GM18498 (cell line): ENCODE measurements at regions not wholly inside any gene's neighbourhood (a gene's known extent, or its start where the extent isn't known, plus 50 kb on each side); places are given as distances from the start of the nearest gene placed in this dataset.
"Not testable (repeated sequence)": the region's sequence is repeated elsewhere in the genome, so short reads cannot be mapped to it uniquely, and the experiment has no call there.

Experiments used
- ATAC-seq: cut with Tn5 transposase; IDR thresholded peaks from one replicate; pipeline ENCODE4 v1.9.1; 2021; ENCODE audit warnings: mild to moderate bottlenecking, moderate library complexity; ENCODE audit not compliant: unreplicated experiment

DNA sequence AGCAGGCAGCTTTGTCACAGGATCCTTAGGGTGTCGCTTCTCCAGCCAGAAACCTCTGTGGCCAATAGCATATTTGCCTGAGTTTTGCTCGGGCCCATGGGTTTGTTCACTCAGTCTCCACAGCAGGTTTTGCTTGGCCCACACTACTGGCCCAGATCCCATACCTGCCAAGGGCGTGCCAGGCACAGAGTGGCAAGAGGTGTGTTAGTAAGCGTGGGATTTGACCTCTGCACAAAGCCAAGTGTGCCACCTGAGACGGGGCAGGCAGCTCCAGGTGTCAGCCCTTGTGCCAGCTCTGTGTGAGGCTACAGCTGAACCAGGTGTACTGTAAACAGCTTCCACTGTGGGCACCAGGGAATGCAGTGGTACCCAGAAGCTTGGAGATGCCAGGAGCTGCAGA lies 2003.0 kb downstream of the C4orf33 start:
- ATAC-seq, result no peak

DNA sequence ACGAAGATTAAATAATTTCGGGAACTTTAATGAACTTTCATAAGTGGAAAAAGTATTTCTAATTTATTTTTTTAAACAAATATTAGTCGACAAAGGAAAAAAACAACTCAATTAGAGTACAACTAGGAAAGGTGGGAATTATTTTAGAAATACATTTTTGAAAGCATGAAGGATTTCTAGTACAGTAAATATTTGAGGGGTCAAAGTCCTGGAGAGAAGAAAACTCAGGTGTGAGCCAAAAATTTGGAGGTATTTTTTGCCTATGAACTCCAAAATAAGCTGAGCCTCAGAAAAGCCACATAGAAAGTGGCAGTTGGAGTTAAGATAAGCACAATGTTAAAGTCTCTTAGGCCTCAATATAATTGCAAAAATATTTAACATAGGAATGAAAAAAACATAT lies 2017.3 kb downstream of the C4orf33 start:
- ATAC-seq, result no peak

DNA sequence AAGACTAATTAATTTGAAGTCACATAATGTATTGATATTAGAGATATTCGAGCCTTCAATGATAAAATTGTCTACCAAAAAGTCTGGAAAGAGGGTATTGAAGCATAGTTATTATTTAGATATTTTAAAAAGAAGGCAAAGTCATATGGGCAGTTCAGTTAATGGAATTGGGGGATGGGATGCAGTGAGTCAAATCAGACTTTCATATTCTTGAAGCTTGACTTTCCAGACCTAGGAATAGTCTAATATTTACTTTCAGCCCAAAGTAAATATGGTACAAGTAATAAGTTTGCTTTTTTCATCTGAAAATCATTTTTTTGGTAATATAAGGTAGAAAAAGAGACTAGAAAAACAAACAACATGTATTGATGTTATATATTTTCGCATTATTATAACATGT lies 2017.8 kb downstream of the C4orf33 start:
- no peak for ATAC-seq

DNA sequence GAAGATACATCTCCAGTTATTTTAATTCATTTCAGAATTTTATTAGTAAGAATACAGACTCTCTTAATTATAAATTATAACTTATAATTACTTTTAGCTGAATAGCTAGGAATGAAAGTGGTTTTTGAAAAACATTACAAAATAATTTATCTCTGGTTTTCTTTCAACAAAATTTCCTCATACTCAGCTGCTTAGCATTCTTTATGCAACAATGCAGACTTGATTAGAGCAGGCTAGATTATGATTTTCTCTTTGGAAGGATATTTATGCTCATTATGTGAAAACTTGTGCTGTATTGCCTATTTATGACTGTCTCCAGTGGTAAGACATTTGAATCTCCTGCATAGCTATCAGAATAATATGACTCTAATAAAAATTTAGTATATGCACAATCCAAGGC lies 2023.7 kb downstream of the C4orf33 start:
- no peak for ATAC-seq

DNA sequence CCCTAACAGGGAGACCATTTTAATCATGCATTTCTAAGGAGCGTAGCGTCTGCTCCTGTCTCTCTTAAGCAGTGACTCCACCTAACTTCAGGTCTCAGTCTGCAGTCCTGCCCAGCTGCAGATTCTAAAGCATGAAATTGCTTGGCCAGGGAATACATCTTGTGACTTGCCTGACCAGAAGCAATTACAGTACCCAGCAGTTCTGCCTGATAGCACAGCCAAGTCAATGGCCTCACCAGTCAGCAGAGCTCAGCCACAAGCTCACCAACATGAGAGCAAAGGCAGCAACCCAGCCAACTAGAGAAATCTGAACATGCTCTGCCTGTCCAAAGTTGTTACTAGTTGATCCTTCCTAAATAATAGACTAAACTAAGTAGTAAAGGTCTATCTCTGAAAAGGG lies 2011.9 kb upstream of the PCDH10 start:
- no peak for ATAC-seq

DNA sequence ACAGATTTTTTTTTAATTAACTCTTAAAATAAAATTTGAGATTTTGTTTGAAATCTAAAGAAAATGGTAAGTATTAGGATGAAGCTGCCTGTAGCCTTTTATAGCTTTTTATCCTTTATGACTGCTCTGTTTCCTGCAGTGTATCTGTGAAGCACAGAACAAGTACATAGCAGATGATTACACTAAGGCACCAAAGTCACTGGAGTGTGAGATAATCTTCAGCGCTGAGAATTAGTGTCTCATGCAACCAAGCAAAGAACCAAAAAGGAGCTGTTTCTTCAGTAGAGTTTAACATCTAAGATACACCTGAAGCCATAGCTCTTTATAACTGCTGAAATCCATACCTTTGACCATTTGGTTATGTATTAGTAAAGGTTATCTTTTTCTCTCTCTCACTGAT lies 1989.8 kb upstream of the PCDH10 start:
- ATAC-seq, result no peak

DNA sequence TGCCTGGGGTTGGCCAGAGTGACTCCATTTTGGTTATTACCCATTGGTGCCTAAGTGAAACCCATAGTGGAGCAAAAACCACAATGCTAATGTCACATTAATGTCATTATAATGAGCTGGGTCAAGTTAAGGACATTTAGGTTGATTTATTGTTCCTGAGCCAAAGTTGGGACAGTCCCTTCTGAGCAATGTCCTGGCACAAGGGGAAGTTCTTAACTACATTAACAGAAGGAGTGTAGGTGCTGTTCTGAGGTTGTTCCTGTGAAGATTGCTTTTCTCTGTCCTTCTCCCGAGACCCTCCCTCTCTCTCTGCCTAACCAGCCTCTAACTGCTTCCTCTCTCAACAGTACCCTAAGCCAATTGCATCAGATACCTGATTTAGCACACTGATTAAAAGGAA lies 1956.8 kb upstream of the PCDH10 start:
- no peak for ATAC-seq

DNA sequence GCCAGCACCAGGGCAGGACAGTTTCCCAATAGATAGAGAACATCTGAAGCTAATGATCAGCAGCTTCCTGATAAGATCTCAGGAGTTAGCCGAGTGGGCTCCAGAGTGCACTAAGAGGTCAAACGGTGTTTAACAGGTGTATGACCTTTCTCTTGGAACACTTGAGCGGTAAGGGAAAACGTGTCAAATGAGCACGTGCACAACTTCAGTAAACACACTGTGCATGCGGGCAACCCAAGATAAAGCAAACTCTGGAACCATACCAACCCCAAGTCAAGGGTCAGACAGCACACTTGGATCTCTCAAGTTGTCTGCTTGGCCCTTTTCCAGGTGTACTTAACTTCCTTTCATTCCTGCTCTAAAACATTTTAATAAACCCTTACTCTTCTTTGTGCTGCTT lies 1941.5 kb upstream of the PCDH10 start:
- no peak for ATAC-seq

DNA sequence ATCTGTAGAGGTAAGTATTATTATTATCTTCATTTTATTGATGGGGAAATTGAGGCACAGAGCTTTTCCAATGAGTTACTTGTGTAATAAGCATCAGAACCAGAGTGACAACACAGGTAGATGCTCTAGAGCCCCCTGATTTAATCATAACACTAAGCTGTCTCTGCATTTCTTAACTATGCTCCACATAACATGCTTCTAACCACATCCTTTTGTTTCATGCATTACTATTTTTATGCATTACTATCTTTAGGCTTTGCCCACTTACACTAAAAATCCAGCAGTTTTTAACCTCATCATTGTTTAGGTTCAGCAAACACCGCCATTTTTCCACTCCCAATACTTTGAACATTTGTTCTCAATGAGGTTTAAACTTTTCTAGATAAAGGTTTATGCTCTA lies 1900.8 kb upstream of the PCDH10 start:
- ATAC-seq, result no peak

DNA sequence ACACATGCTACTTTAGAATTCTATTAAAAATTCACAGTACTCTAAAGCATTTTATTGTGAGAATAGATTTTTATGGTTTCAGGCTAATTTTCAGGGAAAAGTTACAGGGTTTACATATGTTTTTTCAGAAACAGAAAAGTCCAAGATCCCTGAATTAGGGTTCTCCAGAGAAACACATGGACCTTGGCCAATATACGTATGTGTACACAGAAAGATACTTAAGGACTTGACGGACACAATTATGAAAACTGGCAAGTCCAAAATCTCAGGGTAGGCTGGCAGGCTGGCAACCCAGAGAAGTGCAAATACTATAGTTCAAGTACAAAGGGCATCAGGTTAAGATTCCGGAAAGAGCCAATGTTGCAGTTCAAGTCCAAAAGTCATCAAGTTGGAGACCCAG lies 1897.8 kb upstream of the PCDH10 start:
- no peak for ATAC-seq

DNA sequence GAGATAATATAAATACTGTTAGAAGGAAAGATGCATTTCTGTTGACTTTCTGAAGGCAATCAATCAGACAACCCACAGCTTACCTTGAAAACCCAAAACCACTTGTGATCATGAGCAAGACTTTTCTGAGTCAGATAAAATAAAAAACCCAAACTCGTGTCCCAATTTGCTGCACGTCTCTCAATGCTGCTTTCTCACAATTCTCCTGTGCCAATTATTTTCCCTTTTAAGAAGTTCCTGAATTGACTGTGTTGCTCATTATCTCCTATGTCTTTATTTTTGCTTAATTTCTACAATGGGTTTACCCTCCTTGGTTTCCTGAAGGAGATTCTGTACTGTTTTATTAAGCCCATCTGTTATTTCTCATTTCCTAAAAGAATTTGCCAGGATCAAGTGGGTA lies 1891.9 kb upstream of the PCDH10 start:
- no peak for ATAC-seq

DNA sequence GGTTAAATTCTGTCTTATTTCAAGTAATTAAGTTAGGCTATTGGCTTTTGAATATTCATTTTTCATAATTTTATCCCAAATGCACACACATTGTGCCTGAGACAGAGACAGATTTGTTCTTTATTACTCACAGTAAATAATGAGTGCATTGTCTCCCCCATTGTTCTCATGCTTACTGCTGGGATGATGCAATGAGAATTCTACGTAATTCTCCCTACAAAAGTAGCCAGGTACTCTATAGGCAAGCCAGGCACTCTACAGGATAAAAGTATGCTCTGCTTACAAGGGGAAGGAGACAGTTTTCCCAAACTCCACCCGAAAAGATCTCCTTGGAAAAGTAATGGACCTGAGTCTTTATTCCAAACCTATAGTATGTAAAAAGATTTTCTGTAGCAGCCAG lies 1890.7 kb upstream of the PCDH10 start:
- no peak for ATAC-seq

DNA sequence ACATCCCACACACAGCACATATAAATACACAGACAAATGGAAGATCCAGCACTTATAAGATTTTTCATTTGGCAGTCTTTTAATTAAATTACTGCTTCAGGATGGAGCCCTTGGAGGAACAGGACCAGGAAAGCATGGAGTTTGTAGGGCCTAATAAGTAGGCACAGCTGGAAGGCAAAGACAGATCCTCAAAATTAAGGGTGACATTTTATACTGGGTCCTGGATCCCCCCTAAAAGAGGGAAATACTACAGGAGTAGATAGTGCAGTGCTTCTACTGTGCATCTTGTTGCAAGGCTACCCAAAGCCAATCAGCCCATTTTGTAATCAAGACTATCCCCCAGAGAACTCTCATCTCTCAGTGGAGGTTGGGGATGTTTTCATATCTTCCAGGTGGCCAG lies 1860.7 kb upstream of the PCDH10 start:
- no peak for ATAC-seq

DNA sequence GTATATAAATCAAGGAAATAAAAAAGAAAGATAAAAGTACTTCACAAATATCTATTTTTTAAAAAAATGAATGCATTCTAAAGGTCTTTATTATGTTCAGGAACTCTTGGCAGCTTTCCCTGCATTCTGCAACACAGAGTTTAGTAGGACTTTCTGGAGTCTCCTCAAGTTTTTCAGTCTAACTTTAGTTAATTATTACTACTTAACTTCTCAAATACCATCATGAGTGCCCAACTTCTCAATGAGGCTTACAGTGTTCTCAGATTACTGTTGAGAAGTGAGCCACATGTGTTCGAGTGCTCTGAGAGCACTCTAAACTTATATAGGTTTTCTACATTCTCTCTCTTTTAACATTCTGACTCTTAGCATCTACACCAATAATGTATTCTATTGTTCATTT lies 1852.9 kb upstream of the PCDH10 start:
- no peak for ATAC-seq

DNA sequence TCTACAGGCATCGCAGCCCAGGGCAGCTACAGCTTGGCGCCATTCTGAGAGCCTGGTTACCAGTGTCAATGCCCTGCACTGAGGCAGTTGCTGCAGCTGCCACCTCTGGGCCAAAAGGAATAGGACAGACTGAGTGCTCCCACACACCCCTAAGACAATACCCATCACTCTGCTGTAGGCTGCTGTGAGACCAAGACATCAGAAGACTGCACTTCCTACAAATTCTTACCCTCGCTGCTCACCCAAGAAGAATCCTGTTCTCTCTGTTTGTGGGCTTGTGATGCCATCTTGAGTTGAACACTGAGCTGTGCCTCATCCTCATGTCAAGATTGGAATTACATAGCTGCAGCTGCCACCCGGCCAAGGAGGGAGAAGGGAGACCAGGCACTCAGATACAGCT lies 1847.0 kb upstream of the PCDH10 start:
- no peak for ATAC-seq

DNA sequence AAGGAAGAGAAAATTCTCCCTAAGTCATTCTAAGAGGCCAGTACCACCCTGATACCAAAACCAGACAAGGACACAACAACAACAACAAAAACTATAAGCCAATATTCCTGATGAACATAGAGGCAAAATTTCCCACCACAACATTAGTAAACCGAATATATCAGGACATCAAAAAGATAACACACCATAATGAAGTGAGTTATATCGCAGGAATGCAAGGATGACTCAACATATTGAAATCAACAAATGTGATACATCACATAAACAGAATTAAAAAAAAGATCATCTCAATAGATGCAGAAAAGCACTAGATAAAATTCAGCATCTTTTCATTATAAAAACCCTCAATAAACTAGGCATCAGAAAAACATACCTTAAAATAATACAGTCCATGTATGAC lies 1844.4 kb upstream of the PCDH10 start:
- ATAC-seq, result no peak

DNA sequence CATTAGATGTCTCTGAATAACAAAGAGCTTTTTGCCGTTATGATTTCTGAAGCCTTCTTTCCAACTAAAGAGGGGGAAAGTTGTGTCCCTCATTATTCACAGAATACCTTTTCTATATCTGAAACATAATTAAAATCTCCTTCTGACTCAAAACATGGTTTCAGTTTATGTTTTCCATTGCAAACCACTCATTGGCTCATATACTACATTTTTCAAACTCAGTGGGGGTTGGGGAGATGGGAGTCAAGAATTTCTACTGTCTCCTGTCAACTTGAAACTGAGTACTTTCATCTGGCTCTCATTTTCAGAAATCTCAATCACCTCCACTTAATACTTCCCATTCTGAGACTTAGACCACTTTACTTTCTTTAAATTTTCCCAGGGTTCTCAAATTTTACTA lies 1839.5 kb upstream of the PCDH10 start:
- ATAC-seq, result no peak

DNA sequence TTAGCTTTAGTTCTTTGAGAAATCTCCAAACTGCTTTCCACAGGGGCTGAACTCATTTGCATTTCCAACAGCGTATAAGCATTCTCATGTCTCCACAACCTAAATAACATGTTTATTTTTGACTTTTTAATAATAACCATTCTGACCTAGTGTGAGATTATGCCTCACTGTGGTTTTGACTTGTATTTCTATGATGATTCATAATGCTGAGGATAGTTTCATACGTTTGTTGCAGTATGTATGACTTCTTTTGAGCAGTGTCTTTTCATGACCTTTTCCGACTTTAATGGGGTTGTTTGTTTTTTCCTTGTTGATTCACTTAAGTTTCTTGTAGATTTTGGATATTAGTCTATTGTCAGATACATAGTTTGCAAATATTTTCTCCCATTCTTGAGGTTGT lies 1833.0 kb upstream of the PCDH10 start:
- no peak for ATAC-seq

DNA sequence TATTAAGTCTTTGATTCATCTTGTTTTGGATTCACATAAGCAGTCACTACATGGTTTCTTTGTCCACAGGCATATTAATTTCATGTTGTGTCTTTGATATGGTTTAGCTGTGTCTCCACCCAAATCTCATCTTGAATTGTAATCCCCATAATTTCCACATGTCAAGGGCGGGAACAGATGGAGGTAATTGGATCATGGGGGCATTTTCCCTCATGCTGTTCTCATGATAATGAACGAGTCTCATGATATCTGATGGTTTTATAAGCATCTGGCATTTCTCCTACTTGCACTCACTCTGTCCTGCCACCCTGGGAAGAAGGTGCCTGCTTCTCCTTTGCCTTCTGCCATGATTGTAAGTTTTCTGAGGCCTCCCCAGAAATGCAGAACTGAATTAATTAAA lies 1811.2 kb upstream of the PCDH10 start:
- ATAC-seq, result no peak

DNA sequence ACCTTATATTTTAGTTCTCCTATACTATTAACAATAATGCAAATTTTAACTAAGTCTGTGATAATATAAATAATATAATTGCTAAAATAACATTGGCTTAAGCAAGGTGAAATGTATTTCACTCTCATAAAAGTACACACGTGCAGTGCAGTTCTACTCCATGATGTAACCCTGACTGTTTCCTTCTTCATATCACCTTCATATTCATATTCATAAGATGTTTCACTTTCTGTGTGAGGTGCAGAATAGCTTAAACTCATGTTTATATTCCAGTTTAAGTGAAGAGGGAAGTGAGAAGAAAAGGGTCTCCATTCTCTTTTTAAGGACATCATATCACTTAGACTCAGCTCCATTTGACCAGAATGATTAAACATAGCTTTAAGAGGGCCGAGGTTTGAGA lies 1810.0 kb upstream of the PCDH10 start:
- ATAC-seq, result no peak

DNA sequence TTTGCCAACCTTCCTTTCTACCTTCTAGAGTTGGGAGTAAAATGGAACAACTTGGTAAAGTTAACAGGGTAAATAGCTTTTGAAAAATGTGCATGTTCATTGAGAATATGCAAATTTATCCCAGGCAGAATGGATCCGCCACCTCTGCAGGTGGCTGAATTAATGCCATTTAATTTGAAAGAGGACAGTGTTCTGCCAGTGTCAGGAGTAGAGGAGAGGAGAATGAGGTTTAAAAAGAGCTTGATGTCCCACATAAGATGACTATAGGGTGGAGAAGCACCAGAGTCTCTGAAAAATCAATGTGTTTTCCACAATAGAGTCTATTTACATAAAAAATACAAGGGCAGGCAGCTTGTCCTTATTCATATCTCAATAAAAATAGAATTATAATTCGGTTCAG lies 1804.3 kb upstream of the PCDH10 start:
- ATAC-seq, result no peak

DNA sequence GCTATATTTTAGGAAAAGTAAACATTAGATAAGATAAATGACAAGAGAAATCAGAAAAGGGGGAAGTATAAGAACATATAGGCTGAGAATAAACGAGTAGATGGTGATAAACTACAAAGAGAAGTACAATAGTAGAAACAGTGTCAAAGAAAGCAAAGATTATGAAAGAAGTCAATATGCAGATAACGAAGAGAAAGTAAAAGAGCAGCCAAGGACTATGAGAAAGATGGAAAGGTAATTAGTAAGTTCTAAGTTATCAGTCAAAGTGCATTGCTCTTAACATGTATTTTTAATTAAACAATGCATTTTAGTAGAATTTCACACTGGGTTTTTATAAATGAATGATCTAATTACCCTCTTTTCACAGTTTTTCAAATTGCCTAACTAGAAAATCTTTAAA lies 1801.3 kb upstream of the PCDH10 start:
- peak; percentile 45 for ATAC-seq

DNA sequence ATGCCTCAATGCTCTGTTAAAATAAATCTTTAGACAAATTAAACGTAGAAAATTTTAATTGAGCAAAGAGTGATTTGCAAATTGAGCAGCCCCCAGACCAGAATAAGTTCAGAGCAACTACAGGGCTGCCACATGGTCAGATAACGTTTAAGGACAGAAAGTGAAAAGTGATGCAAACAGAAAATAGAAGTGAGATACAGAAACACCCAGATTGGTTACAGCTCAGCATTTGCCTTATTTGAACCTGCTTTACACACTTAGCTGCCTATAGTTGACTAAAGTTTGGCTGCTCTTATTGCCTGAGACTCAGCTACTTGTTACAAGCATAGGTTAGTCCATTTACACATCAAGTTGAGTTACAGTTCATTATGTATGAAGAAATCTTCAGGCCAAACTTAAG lies 1800.8 kb upstream of the PCDH10 start:
- ATAC-seq, result peak; percentile 89

DNA sequence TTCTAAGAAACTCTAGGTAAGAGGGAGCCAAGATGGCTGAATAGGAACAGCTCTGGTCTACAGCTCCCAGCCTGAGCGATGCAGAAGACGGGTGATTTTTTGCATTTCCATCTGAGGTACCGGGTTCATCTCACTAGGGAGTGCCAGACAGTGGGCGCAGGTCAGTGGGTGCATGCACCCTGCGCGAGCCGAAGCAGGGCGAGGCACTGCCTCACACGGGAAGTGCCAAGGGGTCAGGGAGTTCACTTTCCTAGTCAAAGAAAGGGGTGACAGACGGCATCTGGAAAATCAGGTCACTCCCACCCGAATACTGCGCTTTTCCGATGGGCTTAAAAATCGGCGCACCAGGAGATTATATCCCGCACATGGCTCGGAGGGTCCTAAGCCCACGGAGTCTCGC lies 1796.7 kb upstream of the PCDH10 start:
- not testable (repeated sequence) for ATAC-seq
